WERI-Rb-1 (cell line): ENCODE measurements at regions not wholly inside any gene's neighbourhood (a gene's known extent, or its start where the extent isn't known, plus 50 kb on each side); places are given as distances from the start of the nearest gene placed in this dataset.

Source experiments
- DNase-seq: peaks from one replicate; pipeline ENCODE4 v3.0.0-alpha.2; 2020
- H3K27ac ChIP-seq: fragments of 250-450 bp; sonication (Bioruptor Pico); 2 replicates; pipeline ENCODE4 v1.5.1; 2020; ENCODE audit warnings: mild to moderate bottlenecking, moderate library complexity
- H3K27me3 ChIP-seq: fragments of 250-450 bp; sonication (Bioruptor Pico); 2 replicates; pipeline ENCODE4 v1.5.1; 2021; ENCODE audit warnings: mild to moderate bottlenecking, low read depth, moderate library complexity; ENCODE audit not compliant: insufficient read depth, severe bottlenecking
- H3K36me3 ChIP-seq: fragments of 250-450 bp; sonication (Bioruptor Pico); 2 replicates; pipeline ENCODE4 v1.5.1; 2020; ENCODE audit warnings: mild to moderate bottlenecking, moderate library complexity
- H3K4me3 ChIP-seq: 2 replicates; pipeline ENCODE4 v1.5.1; 2011; ENCODE audit warnings: low read depth, mild to moderate bottlenecking, control low read depth, low read length
- H3K9me3 ChIP-seq: fragments of 250-450 bp; sonication (Bioruptor Pico); 2 replicates; pipeline ENCODE4 v1.5.1; 2021; ENCODE audit warnings: mild to moderate bottlenecking, moderate library complexity; ENCODE audit not compliant: severe bottlenecking
- TF ChIP-seq, protein P1 (sequence below): IDR thresholded peaks from 2 replicates; pipeline ENCODE4 v1.5.1; 2011; ENCODE audit warnings: low read depth, mild to moderate bottlenecking, control low read depth, inconsistent platforms, low read length

DNA sequence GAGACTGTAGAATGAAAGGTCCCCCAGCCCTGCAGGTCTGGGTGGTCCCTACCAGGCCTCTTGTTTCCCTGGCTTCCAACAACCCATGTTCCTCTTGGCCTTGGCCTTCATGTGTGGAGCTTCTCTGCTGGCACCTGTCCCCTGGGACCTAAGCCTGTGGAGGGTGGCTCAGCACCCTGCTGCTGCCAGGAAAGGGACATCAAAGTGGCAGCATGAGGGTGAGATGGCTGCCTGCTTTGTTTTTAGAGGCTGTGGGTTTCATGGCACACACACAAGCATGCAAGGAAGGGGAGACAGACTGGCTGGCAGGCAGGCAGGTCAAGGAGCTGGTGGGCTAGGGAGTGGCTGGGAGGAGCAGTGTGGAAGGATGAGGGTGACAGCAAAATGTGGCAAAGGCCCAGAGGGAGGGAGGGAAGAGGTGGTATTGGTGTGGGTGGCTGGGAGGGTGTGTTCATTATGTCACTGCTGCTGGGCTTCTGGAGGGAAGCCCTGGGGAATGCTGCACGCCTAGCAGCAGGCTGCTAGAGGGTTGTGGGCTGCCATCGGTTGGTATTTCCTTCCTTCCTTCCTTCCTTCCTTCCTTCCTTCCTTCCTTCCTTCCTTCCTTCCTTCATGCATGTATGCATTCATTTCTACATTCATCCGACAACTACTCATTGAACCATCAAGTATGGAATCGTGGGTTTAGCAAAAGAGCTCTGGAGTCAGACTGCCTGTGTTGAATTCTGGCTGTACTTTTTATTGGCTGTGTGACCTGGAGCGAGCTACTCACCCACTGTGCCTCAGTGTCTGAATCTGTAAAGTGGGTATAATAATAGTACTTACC, 128.7 kb upstream of the PJA1 start:
- no peak overlapping the region for H3K27ac ChIP-seq

DNA sequence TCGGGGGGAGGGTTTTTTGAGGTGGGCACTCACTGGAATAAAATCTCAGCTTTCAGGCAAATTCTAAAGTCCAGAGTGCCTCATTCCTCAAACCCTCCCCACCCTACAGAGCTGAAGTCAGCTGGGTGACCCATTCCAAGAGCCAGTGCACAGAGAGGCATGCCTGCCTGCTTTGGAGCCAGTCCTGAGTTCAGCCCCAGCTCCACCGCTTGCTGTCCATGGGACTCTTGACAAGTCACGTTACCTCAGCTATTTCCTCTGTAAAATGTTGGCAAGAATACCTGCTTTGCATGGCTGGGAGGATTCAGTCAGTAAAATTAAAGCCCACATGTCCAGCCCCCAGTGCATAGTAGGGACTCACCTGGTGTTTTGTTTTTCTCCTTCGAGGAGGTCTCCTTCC, 125.9 kb upstream of the PJA1 start:
- no peak for DNase-seq
- no peak overlapping the region for H3K27ac ChIP-seq
- TF ChIP-seq, protein P1, sequence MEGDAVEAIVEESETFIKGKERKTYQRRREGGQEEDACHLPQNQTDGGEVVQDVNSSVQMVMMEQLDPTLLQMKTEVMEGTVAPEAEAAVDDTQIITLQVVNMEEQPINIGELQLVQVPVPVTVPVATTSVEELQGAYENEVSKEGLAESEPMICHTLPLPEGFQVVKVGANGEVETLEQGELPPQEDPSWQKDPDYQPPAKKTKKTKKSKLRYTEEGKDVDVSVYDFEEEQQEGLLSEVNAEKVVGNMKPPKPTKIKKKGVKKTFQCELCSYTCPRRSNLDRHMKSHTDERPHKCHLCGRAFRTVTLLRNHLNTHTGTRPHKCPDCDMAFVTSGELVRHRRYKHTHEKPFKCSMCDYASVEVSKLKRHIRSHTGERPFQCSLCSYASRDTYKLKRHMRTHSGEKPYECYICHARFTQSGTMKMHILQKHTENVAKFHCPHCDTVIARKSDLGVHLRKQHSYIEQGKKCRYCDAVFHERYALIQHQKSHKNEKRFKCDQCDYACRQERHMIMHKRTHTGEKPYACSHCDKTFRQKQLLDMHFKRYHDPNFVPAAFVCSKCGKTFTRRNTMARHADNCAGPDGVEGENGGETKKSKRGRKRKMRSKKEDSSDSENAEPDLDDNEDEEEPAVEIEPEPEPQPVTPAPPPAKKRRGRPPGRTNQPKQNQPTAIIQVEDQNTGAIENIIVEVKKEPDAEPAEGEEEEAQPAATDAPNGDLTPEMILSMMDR, result no peak
- no peak overlapping the region for H3K4me3 ChIP-seq
- no peaks in the 10 kb centered on the region for H3K36me3 ChIP-seq
- no peaks in the 10 kb centered on the region for H3K9me3 ChIP-seq
- H3K27me3 ChIP-seq, result peaks cover 9% of the 10 kb centered on the region

More for the DNA sequence above, 128.7 kb upstream of the PJA1 start:
- Histone ChIP-seq H3K4me3 (no peak overlapping the region), H3K9me3 (no peaks in the 10 kb centered on the region), H3K27me3 (peaks cover 7% of the 10 kb centered on the region), H3K36me3 (no peaks in the 10 kb centered on the region)
- TF ChIP-seq, protein P1, result no peak
- DNase-seq, result no peak

DNA sequence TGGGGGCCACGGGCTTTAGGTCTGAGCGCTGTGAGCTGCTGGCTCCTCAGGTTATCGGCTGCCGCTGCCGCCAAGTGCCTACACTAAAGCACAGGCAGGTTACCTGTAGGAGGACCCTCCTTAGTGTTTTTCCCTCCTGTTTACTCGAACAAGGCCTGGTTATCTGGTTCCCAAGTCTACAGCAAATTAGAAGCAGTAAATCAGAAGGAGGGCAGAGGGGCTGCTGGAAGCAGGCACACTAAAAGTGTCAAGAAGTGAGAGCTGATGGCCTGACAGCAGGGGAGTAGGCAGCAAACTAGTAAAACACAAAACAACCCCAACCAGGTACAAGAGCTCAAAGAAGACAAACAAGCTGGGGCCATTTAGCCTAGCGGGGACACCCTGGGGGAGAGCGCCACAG, 125.0 kb upstream of the PJA1 start:
- Histone ChIP-seq H3K27ac (no peak overlapping the region), H3K9me3 (no peaks in the 10 kb centered on the region), H3K36me3 (no peaks in the 10 kb centered on the region), H3K4me3 (no peak overlapping the region), H3K27me3 (peaks cover 10% of the 10 kb centered on the region)
- no peak for DNase-seq
- TF ChIP-seq, protein P1, result no peak

DNA sequence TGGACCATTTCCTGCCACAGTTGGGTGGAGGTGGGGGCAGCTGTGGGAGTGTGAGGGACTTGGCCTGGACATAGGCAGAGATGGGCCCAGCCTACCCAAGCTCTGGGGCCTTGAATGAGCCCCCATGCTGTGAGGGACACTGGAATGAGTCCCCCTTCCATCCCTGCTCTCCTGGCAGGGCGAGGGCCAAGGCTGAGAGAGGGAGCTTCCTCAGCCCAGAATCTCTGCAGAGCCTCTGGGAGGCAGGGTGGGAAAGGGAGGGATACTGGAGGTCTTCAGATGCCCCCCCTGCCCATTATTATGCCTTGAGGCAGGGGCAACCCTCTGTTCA, 124.5 kb upstream of the PJA1 start:
- no peak for DNase-seq
- Histone ChIP-seq H3K27me3 (peaks cover 12% of the 10 kb centered on the region), H3K4me3 (no peak overlapping the region), H3K27ac (no peak overlapping the region), H3K9me3 (no peaks in the 10 kb centered on the region), H3K36me3 (no peaks in the 10 kb centered on the region)
- TF ChIP-seq, protein P1, result no peak

DNA sequence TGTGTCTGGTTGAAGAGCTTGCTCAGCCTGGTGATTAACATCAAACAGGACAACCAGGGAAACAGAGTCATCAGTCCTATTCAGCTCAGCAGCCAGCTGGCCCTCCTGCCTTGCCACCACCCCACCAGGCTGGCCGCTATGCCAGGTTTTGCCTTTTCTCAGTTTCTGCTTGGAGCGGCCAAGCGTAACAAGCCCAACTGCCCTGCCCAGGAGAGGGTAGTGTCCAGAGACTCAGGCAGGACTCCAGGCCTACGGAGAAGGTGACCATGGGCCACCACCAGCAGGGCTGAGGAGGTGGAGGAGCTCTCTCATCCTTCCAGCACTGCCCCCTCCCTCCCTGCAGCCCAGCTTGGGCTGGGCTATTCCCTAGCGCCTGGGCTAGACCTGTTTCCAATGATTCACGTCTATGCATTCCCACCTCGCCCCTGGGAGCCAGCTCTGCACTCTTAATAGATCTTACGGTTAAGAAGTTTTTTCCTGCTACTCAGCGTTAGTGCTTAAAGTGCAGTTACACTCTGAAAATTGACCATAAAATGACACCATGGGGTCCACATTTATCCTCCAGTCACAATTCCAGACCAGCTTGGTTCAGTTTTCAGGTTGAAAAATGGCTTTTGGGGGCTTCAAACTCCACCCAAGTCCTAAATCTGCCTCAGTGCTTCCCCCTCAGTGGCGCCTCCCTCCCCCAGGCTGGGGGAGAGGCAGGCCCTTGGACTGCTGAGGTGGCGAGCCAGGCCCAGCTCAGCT, 124.0 kb upstream of the PJA1 start:
- Histone ChIP-seq H3K36me3 (no peaks in the 10 kb centered on the region), H3K4me3 (no peak overlapping the region), H3K27ac (no peak overlapping the region), H3K9me3 (no peaks in the 10 kb centered on the region), H3K27me3 (peaks cover 12% of the 10 kb centered on the region)
- DNase-seq, result no peak
- TF ChIP-seq, protein P1, result no peak
